ENCODE measurements at regions not wholly inside any gene's neighbourhood (a gene's known extent, or its start where the extent isn't known, plus 50 kb on each side); places are given as distances from the start of the nearest gene placed in this dataset.

GRCh38 chr15:69939513-69940440 lies 157.9 kb downstream of the TLE3 start:
- Histone ChIP-seq H3K4me1 (no peaks in the 10 kb centered on the region), H3K27me3 (ENCODE audit: low read depth) (no peaks in the 10 kb centered on the region), H3K4me3 (no peak overlapping the region), H3K9me3 (peaks cover 5% of the 10 kb centered on the region), H3K36me3 (no peaks in the 10 kb centered on the region), H3K27ac (no peak overlapping the region)
- ATAC-seq (no peak), DNase-seq (no peak)
- no peak for TF ChIP-seq CTCF (IDR thresholded peaks at IDR 0.05)
- intact Hi-C loops (cut with DNase I), result no loop called here

- Histone ChIP-seq H3K27me3 (ENCODE audit: low read depth) (no peaks in the 10 kb centered on the region), H3K27ac (no peak overlapping the region), H3K4me3 (no peak overlapping the region), H3K4me1 (no peaks in the 10 kb centered on the region), H3K36me3 (no peaks in the 10 kb centered on the region), H3K9me3 (peaks cover 3% of the 10 kb centered on the region)
- intact Hi-C loops (cut with DNase I), result no loop called here
- DNase-seq (no peak), ATAC-seq (no peak)
- TF ChIP-seq CTCF (IDR thresholded peaks at IDR 0.05), result no peak
These were observed 157.0 kb downstream of the TLE3 start for GRCh38 chr15:69940441-69941300.

GRCh38 chr15:69941301-69941605 lies 156.5 kb downstream of the TLE3 start:
- H3K36me3 ChIP-seq, result no peaks in the 10 kb centered on the region
- no peak overlapping the region for H3K4me3 ChIP-seq
- TF ChIP-seq CTCF (IDR thresholded peaks at IDR 0.05), result no peak
- H3K9me3 ChIP-seq, result no peaks in the 10 kb centered on the region
- intact Hi-C loops (cut with DNase I), result no loop called here
- H3K4me1 ChIP-seq, result no peaks in the 10 kb centered on the region
- DNase-seq, result no peak
- no peak for ATAC-seq
- no peak overlapping the region for H3K27ac ChIP-seq
- H3K27me3 ChIP-seq (ENCODE audit: low read depth), result no peaks in the 10 kb centered on the region

- H3K27ac ChIP-seq, result no peak overlapping the region
- H3K4me3 ChIP-seq, result no peak overlapping the region
- no peaks in the 10 kb centered on the region for H3K9me3 ChIP-seq
- no peak for DNase-seq
- no peaks in the 10 kb centered on the region for H3K36me3 ChIP-seq
- no peak for TF ChIP-seq CTCF (IDR thresholded peaks at IDR 0.05)
- H3K4me1 ChIP-seq, result no peaks in the 10 kb centered on the region
- intact Hi-C loops (cut with DNase I), result no loop called here
- no peaks in the 10 kb centered on the region for H3K27me3 ChIP-seq (ENCODE audit: low read depth)
- no peak for ATAC-seq
These were observed 155.8 kb downstream of the TLE3 start for GRCh38 chr15:69941706-69942495.

GRCh38 chr15:69943637-69944036 lies 154.1 kb downstream of the TLE3 start:
- ATAC-seq, result no peak

More at GRCh38 chr15:69943637-69944036, 154.1 kb downstream of the TLE3 start:
- intact Hi-C loops (cut with DNase I), result no loop called here
- DNase-seq, result no peak
- no peaks in the 10 kb centered on the region for H3K9me3 ChIP-seq
- H3K4me1 ChIP-seq, result no peaks in the 10 kb centered on the region
- no peak overlapping the region for H3K4me3 ChIP-seq
- H3K27ac ChIP-seq, result no peak overlapping the region
- TF ChIP-seq CTCF (IDR thresholded peaks at IDR 0.05), result no peak
- H3K27me3 ChIP-seq (ENCODE audit: low read depth), result no peaks in the 10 kb centered on the region
- no peaks in the 10 kb centered on the region for H3K36me3 ChIP-seq
